HCT116 (cell line): ENCODE measurements at regions not wholly inside any gene's neighbourhood (a gene's known extent, or its start where the extent isn't known, plus 50 kb on each side); places are given as distances from the start of the nearest gene placed in this dataset.

Experiments used
- ATF3 ChIP-seq: IDR thresholded peaks from 2 replicates; pipeline ENCODE4 v1.6.1; 2012
- CEBPB ChIP-seq: IDR thresholded peaks from 2 replicates; pipeline ENCODE4 v1.6.1; 2012; ENCODE audit warnings: low read depth
- EZH2phosphoT487 ChIP-seq: fragments of 200-600 bp; IDR thresholded peaks from 2 replicates; pipeline ENCODE4 v1.6.1; 2018; ENCODE audit warnings: antibody characterized with exemption, borderline replicate concordance
- FOSL1 ChIP-seq: IDR thresholded peaks from 2 replicates; pipeline ENCODE4 v1.6.1; 2012; ENCODE audit warnings: low read depth
- JUND ChIP-seq: IDR thresholded peaks from 2 replicates; pipeline ENCODE4 v1.6.1; 2012
- MAX ChIP-seq: IDR thresholded peaks from 2 replicates; pipeline ENCODE4 v1.6.1; 2012
- POLR2A ChIP-seq: IDR thresholded peaks from 2 replicates; pipeline ENCODE4 v1.7.0; 2011; ENCODE audit warnings: borderline replicate concordance; ENCODE audit not compliant: insufficient read depth, insufficient read length; ENCODE audit errors: extremely low read depth
- POLR2AphosphoS5 ChIP-seq: IDR thresholded peaks from 2 replicates; pipeline ENCODE4 v1.6.1; 2011; ENCODE audit warnings: mild to moderate bottlenecking, low read depth, low read length, moderate library complexity
- SIN3A ChIP-seq: IDR thresholded peaks from 2 replicates; pipeline ENCODE4 v1.6.1; 2012; ENCODE audit warnings: low read depth
- SP1 ChIP-seq: IDR thresholded peaks from 2 replicates; pipeline ENCODE4 v1.6.1; 2012; ENCODE audit warnings: low read depth
- YY1 ChIP-seq: IDR thresholded peaks from 2 replicates; pipeline ENCODE4 v1.6.1; 2011; ENCODE audit warnings: low read length, low read depth, moderate library complexity, mild to moderate bottlenecking; ENCODE audit not compliant: insufficient replicate concordance; ENCODE audit errors: extremely low read depth
- ZFX ChIP-seq: fragments of 450-650 bp; IDR thresholded peaks from 2 replicates; pipeline ENCODE4 v1.6.1; 2017
- TF ChIP-seq, protein P1 (sequence below), 3 experiments: fragments of 200-600 bp in 1 of 3; sonication (generic) in 1 of 3; IDR thresholded peaks in 2 of 3; conservative IDR thresholded peaks in 1 of 3; 2 replicates each; pipeline ENCODE4 v1.5.1; 2012 to 2017; ENCODE audit warnings: low read depth in 2 of 3, low read length in 2 of 3, antibody characterized with exemption in 1 of 3, borderline replicate concordance in 1 of 3, control low read depth in 1 of 3, mild to moderate bottlenecking in 1 of 3, mixed read lengths in 1 of 3, mixed run types in 1 of 3, moderate library complexity in 1 of 3; ENCODE audit not compliant: insufficient read depth in 1 of 3
- TF ChIP-seq, protein P2 (sequence below): IDR thresholded peaks from 2 replicates; pipeline ENCODE4 v1.6.1; 2012; ENCODE audit warnings: low read depth

DNA sequence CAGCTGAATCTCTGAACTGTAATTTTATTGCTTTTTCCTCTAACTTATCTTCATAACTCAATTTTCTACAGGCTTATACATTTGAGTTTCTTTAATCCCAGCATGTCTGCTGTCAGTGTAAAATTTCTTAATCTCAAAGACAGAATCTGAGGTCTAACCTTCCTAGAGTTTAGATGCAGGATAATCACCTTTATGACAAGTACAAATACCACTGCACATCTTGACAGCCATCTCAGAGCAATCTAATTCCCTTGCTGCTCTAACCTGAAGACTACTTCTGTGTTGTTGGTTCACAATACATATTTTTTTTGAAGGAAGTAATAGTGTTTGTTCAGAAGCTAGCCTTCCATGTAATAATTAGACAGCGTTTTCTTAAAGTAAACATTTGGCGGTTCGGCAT is 424.2 kb upstream of the ZWINT start:
- TF ChIP-seq, protein P1, sequence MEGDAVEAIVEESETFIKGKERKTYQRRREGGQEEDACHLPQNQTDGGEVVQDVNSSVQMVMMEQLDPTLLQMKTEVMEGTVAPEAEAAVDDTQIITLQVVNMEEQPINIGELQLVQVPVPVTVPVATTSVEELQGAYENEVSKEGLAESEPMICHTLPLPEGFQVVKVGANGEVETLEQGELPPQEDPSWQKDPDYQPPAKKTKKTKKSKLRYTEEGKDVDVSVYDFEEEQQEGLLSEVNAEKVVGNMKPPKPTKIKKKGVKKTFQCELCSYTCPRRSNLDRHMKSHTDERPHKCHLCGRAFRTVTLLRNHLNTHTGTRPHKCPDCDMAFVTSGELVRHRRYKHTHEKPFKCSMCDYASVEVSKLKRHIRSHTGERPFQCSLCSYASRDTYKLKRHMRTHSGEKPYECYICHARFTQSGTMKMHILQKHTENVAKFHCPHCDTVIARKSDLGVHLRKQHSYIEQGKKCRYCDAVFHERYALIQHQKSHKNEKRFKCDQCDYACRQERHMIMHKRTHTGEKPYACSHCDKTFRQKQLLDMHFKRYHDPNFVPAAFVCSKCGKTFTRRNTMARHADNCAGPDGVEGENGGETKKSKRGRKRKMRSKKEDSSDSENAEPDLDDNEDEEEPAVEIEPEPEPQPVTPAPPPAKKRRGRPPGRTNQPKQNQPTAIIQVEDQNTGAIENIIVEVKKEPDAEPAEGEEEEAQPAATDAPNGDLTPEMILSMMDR (IDR thresholded peaks at IDR 0.05 in 2 of 3, conservative IDR thresholded peaks at IDR 0.05 in 1 of 3; ENCODE audit: borderline replicate concordance in 1 of 3, insufficient read depth in 1 of 3, low read depth in 2 of 3, low read length in 2 of 3): no peak
- no peak for TF ChIP-seq POLR2A
- no peak for TF ChIP-seq MAX
- no peak for TF ChIP-seq POLR2AphosphoS5
- TF ChIP-seq EZH2phosphoT487: no peak
- TF ChIP-seq FOSL1: no peak
- TF ChIP-seq ZFX: no peak
- TF ChIP-seq, protein P2, sequence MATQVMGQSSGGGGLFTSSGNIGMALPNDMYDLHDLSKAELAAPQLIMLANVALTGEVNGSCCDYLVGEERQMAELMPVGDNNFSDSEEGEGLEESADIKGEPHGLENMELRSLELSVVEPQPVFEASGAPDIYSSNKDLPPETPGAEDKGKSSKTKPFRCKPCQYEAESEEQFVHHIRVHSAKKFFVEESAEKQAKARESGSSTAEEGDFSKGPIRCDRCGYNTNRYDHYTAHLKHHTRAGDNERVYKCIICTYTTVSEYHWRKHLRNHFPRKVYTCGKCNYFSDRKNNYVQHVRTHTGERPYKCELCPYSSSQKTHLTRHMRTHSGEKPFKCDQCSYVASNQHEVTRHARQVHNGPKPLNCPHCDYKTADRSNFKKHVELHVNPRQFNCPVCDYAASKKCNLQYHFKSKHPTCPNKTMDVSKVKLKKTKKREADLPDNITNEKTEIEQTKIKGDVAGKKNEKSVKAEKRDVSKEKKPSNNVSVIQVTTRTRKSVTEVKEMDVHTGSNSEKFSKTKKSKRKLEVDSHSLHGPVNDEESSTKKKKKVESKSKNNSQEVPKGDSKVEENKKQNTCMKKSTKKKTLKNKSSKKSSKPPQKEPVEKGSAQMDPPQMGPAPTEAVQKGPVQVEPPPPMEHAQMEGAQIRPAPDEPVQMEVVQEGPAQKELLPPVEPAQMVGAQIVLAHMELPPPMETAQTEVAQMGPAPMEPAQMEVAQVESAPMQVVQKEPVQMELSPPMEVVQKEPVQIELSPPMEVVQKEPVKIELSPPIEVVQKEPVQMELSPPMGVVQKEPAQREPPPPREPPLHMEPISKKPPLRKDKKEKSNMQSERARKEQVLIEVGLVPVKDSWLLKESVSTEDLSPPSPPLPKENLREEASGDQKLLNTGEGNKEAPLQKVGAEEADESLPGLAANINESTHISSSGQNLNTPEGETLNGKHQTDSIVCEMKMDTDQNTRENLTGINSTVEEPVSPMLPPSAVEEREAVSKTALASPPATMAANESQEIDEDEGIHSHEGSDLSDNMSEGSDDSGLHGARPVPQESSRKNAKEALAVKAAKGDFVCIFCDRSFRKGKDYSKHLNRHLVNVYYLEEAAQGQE: no peak
- TF ChIP-seq ATF3: no peak
- TF ChIP-seq YY1: no peak
- no peak for TF ChIP-seq CEBPB
- TF ChIP-seq JUND: no peak
- no peak for TF ChIP-seq SP1
- TF ChIP-seq SIN3A: no peak
